ENCODE measurements at regions not wholly inside any gene's neighbourhood (a gene's known extent, or its start where the extent isn't known, plus 50 kb on each side); places are given as distances from the start of the nearest gene placed in this dataset.

GRCh38 chr13:73422973-73423372 is 364.2 kb downstream of the KLF5 start:
- DNase-seq: no peak

DNA sequence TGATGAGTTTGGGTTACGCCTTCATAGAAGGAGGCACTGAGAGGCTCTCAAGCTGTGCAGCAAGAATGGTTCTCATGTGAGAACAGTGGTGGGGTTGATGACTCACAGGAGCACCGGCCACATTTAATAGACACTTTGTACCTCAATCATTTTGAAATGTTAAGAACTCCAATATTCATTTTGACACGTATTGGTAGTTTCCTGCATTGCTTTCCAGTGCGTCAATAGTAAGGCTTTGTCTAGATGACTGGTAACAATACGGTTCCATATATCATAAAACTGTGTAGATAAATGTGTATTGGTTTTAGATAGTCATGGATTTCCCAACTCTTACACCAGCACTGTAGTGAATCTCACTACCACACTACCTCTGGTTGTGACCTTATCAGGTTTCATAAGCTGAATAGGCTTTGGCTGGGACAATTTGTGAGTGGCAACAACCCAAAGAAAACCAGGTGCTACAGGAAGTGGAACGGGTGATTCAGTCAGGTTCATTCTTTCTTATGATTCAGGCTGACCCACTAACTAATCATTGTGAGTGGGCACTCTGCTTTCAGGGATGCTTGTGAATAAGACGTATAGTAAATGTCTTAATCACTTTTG is 362.6 kb downstream of the KLF5 start:
- no peak for DNase-seq

DNA sequence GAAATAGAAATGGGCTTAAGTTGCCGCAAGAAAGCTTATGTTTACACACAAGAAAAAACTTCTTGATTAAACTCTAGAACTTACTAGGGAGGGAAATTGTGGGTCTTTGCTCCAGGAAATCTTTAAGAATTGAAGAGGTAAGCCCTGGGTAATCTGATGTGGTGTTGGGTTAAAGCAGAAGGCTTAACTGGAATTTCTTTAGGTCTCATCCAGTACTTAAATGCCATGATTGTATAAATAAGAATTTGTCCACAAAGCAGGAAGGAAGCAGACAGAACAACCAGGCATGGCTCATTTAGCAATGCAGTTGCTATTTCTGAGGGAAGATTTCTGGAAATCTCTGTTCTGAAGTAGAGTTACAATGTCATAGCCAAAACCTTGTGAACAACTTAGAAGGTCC is 360.4 kb downstream of the KLF5 start:
- DNase-seq: no peak

- no peak for DNase-seq
Observed at GRCh38 chr13:73417012-73417615, 358.3 kb downstream of the KLF5 start.

GRCh38 chr13:73416093-73416492 is 357.3 kb downstream of the KLF5 start:
- no peak for DNase-seq

- DNase-seq: no peak
Observed at GRCh38 chr13:73413656-73414055, 354.9 kb downstream of the KLF5 start.

GRCh38 chr13:73412933-73413332 is 354.1 kb downstream of the KLF5 start:
- no peak for DNase-seq

DNA sequence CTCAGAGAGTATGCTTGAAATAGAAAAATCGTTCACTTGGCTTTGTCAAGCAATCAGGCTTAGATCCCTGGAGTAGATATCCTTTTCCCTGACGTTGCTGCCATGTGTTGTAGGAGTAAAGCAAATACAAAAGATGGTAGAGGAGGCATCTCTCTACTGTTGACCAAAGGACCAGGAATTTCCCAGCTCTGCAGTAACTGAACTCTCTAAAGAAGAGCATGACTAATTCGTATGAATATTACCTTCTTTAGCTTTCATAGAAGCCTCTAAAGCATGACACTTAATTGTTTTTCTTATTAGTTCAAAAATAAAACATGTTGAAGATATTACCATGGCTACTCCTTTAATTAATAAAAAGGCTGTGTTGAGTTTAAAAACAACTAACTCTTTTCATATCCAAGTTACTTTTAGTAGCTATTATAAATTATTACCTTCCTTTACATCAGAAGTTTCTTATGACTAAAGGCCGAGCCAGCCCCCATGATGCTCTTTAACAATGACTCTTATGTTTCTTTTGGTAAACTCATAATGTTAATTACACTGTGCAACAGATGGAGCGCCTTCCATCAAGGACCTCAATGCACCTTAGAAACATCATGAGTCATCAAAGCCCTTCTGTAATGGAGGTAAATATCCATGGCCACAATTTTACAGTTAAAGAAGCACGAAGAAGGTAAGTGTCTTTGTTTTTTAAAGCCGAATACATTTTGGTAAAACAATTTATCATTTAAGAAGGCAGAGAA is 352.4 kb downstream of the KLF5 start:
- no peak for DNase-seq

- DNase-seq: no peak
Observed at GRCh38 chr13:73406454-73406853, 347.6 kb downstream of the KLF5 start.

DNA sequence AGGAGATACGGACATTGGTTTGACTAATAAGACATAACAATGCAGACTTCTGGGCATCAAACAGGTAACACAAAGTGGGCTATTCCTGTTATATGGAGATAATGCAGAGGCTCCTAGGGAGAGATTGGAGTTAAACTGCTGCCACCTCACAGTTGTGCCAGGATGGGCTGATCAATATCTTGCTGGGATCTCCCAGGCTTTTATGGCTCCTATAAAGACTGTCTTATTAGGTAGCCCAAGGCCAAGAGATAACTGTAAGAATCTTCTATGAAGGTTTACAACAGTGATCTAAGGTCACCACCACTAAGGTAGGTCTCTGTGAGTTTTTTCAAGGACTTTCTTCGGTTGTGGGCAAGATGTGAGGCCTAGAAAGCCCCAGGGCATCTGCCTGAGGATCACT is 345.8 kb downstream of the KLF5 start:
- DNase-seq: no peak

GRCh38 chr13:73403355-73404120 is 344.7 kb downstream of the KLF5 start:
- DNase-seq: no peak

- DNase-seq: no peak
Observed at GRCh38 chr13:73401769-73402168, 343.0 kb downstream of the KLF5 start.

- DNase-seq: no peak
Observed at GRCh38 chr13:73399347-73400216, 340.8 kb downstream of the KLF5 start.

DNA sequence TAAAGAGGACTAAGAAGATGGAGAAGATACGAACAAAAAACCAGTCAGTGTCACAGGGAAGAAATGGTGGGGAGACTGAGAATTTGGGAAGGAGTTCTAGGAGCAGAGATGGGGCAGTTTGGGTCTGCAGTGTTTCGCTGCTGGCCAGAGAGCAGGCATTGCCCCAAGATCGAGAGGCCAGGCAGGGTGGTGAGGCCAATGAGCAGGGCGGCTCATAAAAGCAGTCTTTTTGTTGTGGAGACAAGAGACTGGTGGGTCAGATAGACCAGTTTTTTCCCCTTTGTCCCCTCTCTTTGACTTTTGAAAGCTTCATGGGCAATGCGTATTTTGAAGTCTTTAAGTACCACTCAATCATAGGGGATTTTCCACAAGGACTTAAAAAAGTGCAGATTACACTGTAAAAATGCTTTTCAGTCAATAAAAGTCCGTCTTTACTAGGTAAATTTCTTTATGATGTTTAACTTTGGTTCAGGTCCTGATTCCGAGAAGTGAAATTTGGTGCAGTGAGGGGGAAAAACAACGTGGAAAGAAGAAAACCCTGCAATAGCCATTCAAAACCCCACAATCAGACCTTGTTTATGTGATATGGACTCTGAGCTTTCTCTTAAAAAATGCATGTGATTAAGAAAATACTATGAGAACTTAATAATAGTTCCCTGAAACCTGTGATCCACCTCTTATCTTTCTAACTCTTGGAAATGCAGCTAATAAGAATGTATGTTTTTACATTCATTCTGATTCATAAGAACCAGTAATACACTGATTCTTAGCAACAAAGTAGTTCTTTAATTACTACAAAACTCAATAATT is 338.9 kb downstream of the KLF5 start:
- DNase-seq: no peak

- DNase-seq: no peak
Observed at GRCh38 chr13:73394066-73394465, 335.3 kb downstream of the KLF5 start.

GRCh38 chr13:73390100-73390499 is 331.3 kb downstream of the KLF5 start:
- DNase-seq: no peak

DNA sequence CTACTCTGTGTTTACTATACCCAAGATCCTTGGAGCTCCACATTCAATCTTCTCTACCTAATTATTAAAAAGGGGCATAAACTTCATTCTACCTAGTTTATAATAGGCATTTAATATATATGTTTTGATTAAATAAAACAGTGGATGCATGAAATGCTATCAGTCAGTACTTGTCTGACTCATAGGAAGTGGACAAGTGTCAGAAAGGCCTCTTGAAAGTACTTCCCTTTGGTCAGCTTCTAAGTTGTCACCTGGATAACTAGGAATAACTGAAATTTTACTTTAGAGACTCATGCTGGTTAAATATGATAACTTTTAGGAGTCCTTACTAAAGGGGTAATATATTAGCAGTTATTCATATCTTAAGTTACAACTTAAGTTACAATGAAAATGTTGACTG is 329.8 kb downstream of the KLF5 start:
- DNase-seq: no peak

DNA sequence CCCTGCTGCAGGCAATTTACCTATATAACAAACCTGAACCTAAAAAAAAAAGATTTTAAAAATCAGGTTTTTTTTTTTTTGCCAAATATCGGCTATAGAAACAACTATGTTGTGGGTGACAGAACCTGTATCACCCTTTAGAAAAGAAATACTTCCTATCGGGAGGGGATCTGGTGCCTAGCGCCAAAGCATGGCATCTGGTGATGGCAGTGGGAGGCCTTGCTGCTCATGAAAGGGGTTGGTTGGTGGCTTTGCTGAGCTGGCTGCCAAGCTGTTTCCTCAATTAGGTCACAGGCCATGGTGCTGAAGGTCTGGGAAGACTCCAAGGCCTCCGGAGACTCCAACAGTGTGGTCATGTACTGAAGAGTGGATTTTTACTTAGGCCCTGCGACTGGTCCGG is 328.5 kb downstream of the KLF5 start:
- no peak for DNase-seq

DNA sequence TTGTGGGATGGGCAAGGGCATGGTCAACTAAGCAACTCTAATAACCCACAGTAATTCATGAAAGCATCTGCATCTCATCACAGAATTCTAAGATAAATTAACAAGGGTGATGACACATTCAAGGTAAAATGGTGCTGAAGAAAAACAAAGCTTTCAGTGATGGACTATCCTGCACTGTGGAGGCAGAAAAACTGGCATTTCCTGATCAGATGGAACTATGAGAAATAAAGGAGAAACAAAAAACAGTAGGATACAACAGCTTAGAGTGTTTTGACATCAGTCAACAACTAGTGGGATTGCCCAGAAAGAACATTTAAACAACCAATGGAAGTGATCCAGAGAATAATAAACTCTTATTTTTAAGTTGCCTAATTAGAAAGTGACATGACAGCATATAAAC is 327.0 kb downstream of the KLF5 start:
- no peak for DNase-seq

- no peak for DNase-seq
Observed at GRCh38 chr13:73372666-73373627, 314.1 kb downstream of the KLF5 start.
